ENCODE measurements at regions not wholly inside any gene's neighbourhood (a gene's known extent, or its start where the extent isn't known, plus 50 kb on each side); places are given as distances from the start of the nearest gene placed in this dataset.

DNA sequence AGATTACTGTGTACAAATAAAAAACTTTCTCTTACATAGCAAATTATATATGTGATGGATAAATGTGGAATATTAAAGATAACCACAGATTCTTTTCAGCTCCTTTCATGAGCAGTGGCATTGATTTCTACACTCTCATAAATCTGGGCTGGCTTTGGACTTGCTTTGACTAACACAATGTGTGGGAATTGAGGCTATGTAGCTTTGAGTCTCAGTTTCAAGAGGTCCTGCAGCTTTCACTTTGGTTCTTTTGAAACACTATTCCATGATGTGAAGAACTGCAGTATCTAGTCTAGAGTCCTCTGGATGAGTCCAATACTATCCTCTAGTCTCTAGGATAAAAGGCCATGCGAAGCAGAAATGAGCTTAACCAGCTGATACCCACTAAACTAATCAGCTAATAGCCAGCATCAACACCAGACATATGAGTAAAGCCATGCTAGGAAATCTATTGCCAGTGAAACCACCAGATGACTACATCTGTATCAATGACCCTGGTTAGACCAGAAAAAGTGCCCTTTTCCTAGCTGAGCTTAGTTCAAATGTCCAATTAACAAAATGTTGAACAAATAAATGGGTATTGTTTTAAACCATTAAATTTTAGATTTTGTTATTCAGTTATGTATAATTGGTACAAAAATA, 274.9 kb upstream of the ZPLD1 start:
- no peak overlapping the region for H3K4me3 ChIP-seq (ENCODE audit: low read depth, low read length)
- H3K27me3 ChIP-seq (ENCODE audit: insufficient read depth, low read depth, severe bottlenecking): no peaks in the 10 kb centered on the region
- no peak for DNase-seq
- no peaks in the 10 kb centered on the region for H3K36me3 ChIP-seq
- no peaks in the 10 kb centered on the region for H3K9me3 ChIP-seq (ENCODE audit: severe bottlenecking)
- TF ChIP-seq, protein P1, sequence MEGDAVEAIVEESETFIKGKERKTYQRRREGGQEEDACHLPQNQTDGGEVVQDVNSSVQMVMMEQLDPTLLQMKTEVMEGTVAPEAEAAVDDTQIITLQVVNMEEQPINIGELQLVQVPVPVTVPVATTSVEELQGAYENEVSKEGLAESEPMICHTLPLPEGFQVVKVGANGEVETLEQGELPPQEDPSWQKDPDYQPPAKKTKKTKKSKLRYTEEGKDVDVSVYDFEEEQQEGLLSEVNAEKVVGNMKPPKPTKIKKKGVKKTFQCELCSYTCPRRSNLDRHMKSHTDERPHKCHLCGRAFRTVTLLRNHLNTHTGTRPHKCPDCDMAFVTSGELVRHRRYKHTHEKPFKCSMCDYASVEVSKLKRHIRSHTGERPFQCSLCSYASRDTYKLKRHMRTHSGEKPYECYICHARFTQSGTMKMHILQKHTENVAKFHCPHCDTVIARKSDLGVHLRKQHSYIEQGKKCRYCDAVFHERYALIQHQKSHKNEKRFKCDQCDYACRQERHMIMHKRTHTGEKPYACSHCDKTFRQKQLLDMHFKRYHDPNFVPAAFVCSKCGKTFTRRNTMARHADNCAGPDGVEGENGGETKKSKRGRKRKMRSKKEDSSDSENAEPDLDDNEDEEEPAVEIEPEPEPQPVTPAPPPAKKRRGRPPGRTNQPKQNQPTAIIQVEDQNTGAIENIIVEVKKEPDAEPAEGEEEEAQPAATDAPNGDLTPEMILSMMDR (IDR thresholded peaks at IDR 0.05; ENCODE audit: low read depth, low read length): no peak
- no peak overlapping the region for H3K27ac ChIP-seq

DNA sequence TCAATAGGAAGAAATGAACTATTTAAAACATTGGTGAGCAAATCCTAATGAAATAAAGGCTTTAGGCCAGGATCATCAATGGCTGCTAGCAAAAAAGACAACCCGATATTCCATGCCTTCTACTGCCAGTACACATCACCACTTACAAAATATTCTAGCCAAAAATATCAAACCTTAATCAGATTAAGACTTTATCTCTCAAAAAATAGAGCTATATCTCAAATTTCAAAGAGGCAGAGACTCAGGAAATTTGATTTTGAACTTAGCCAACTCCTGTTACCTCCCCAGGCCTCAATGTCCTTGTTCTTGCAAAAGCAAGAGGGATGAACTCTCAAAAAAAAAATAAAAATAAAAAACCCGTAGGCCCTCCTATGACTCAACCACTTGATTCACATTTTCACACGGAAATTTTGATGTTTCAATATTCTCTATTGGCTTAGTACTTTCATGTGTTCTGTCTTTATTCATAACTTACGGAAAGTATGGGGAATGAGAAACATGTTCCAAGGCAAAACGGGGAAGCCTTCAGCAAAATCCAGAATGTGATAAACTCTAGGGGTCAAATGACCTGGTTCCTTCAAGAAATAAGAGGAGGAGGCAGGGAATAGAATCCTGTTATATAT, 273.3 kb upstream of the ZPLD1 start:
- H3K4me3 ChIP-seq (ENCODE audit: low read depth, low read length): no peak overlapping the region
- TF ChIP-seq, protein P1 (IDR thresholded peaks at IDR 0.05; ENCODE audit: low read depth, low read length): no peak
- no peaks in the 10 kb centered on the region for H3K9me3 ChIP-seq (ENCODE audit: severe bottlenecking)
- H3K36me3 ChIP-seq: no peaks in the 10 kb centered on the region
- DNase-seq: no peak
- no peak overlapping the region for H3K27ac ChIP-seq
- H3K27me3 ChIP-seq (ENCODE audit: insufficient read depth, low read depth, severe bottlenecking): no peaks in the 10 kb centered on the region

DNA sequence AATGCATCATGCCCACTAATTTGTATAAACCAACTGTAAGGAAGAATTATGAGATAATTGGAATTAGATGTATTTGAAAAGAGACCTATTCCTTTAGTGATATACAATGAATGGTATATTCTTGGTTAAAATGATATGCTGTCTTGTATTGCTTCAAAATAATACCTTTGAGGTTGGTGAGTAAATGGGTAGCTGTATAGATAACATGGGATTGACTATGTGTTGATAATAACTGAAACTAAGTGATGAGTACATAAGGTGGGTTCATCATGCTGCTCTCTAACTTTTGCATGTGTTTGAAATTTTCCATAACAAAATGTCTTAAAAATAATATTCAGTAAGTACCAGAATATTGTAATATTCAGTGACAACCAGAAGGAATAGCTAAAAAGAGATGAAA, 272.6 kb upstream of the ZPLD1 start:
- TF ChIP-seq, protein P1 (IDR thresholded peaks at IDR 0.05; ENCODE audit: low read depth, low read length): no peak

DNA sequence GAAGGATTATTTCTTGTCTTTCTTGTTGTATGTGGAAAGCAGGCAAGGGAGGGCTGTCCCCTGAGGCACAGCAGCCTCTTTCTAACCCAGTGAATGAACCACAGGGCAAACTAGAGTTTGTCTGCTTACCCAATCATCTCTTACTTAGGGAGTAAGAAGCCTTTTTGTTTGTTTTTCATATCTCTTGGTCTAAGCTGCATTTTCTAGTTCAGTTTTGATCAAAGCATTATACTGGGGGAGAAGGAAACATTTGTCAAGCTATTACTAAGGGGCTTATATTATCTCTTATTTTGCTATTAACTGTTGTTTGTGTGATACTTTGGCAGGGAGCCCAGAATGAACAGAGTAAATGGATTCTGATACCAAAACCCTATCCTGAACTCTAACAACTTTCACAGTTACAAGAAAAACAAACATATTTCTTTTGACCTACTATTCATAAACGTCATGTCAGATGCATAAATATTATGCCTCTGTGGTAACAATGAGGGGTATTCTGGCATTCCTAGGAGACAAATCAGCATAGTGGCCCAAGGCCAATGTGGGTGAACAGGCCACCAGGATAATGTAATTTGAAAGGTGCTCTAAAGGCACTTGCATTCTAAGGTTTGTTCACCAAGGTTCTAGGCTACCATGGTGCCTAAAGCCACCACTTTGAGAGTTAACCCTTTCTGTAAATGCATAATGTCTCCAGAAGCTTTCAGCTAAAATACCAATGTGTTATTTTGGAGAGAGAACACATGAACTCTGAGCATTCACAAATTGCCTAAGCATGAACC, 271.6 kb upstream of the ZPLD1 start:
- H3K27ac ChIP-seq: no peak overlapping the region
- TF ChIP-seq, protein P1 (IDR thresholded peaks at IDR 0.05; ENCODE audit: low read depth, low read length): no peak
- no peaks in the 10 kb centered on the region for H3K36me3 ChIP-seq
- DNase-seq: no peak
- H3K27me3 ChIP-seq (ENCODE audit: insufficient read depth, low read depth, severe bottlenecking): no peaks in the 10 kb centered on the region
- no peak overlapping the region for H3K4me3 ChIP-seq (ENCODE audit: low read depth, low read length)
- no peaks in the 10 kb centered on the region for H3K9me3 ChIP-seq (ENCODE audit: severe bottlenecking)

More for the DNA sequence above, 272.6 kb upstream of the ZPLD1 start:
- Histone ChIP-seq H3K4me3 (ENCODE audit: low read depth, low read length) (no peak overlapping the region), H3K27ac (no peak overlapping the region), H3K27me3 (ENCODE audit: insufficient read depth, low read depth, severe bottlenecking) (no peaks in the 10 kb centered on the region), H3K36me3 (no peaks in the 10 kb centered on the region), H3K9me3 (ENCODE audit: severe bottlenecking) (no peaks in the 10 kb centered on the region)
- DNase-seq: no peak

DNA sequence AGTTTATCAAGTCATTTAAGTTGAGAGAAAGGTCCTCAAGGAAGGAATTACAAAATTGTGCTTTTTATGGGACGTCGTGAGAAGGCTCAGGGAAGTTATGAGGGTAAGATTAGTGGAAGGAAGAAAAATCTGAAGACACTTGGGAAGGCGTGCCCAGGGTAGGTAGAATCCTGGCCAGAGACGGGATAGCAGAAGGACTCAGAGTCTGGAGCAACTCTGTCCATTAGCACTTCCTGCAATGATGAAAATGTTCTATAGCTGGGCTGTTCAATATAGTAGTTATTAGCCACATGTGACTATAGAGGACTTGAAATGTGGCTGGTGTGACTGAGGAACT, 271.0 kb upstream of the ZPLD1 start:
- Histone ChIP-seq H3K9me3 (ENCODE audit: severe bottlenecking) (no peaks in the 10 kb centered on the region), H3K27ac (no peak overlapping the region), H3K27me3 (ENCODE audit: insufficient read depth, low read depth, severe bottlenecking) (no peaks in the 10 kb centered on the region), H3K4me3 (ENCODE audit: low read depth, low read length) (no peak overlapping the region), H3K36me3 (no peaks in the 10 kb centered on the region)
- TF ChIP-seq, protein P1 (IDR thresholded peaks at IDR 0.05; ENCODE audit: low read depth, low read length): no peak
- no peak for DNase-seq
